ENCODE measurements at regions not wholly inside any gene's neighbourhood (a gene's known extent, or its start where the extent isn't known, plus 50 kb on each side); places are given as distances from the start of the nearest gene placed in this dataset.
"Not testable (repeated sequence)": the region's sequence is repeated elsewhere in the genome, so short reads cannot be mapped to it uniquely, and the experiment has no call there.

DNA sequence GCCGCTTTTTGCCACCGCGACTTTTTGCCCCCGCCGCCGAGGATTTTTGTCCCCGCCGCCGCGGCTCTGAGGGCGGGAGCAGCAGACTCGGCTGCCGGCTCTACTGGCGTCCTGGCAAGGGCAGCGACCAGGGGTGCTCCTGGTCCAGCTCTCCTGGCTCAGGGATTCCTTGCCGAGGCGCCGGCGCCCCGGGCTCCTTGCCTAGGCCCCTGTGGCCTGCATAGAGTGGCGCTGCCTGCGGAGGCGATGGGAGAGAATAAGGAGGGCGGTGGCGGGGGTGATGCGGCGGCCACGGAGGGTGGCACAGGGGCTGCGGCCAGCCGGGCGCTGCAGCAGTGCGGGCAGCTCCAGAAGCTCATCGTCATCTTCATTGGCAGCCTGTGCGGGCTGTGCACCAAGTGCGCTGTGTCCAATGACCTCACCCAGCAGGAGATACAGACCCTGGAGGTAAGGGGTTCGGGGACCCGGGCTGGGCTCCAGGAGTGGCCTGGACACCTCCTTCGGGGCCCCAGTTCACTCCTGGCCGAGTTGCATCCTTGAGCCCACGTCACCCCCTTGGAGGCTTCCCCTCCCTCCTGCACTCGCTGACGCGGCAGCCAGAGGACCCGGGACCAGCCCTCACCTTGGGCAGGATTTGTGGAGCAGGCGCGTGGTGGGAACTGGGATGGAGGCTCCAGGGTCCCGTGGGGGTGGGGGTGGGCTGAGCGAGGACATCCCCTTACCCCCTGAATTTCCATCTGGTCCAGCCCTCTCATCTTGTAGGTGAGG, 134.2 kb upstream of the TP53TG3C start:
- TF ChIP-seq CBX5 (IDR thresholded peaks at IDR 0.05; ENCODE audit: low read depth, low read length); RFX5 (IDR thresholded peaks at IDR 0.05; ENCODE audit: borderline replicate concordance, low read depth, low read length); POLR2A (IDR thresholded peaks at IDR 0.05; ENCODE audit: control extremely low read depth in 1 of 2, low read depth in 2 of 2, low read length in 2 of 2): not testable (repeated sequence)
